Activated CD4-positive, alpha-beta T cell treated with anti-CD3 and anti-CD28 coated beads, Interleukin-2, amount 10 ng/mL, durations not matched to agents 7 days and 5 days (primary cell): ENCODE measurements at regions not wholly inside any gene's neighbourhood (a gene's known extent, or its start where the extent isn't known, plus 50 kb on each side); places are given as distances from the start of the nearest gene placed in this dataset.
A peak's percentile ranks its signal among the peaks of the same experiment; 100 is the strongest.

Source experiments
- CTCF ChIA-PET: fragments of 350-600 bp; sonication (Branson Sonifier 250); formaldehyde crosslinking; loops from one replicate; lab custom pipeline; 2021; ENCODE audit warnings: antibody characterized with exemption; lab: Charles Lee
- POLR2A ChIA-PET: fragments of 350-600 bp; sonication (Branson Sonifier 250); formaldehyde crosslinking; loops from one replicate; lab custom pipeline; 2021; ENCODE audit warnings: antibody characterized with exemption; lab: Charles Lee
- DNase-seq: peaks from one replicate; pipeline ENCODE4 v3.0.0-alpha.2; 2020
- H3K27ac Mint-ChIP-seq: one replicate; pipeline ENCODE4 v1.8.0; 2021; ENCODE audit warnings: mild to moderate bottlenecking, moderate library complexity, mixed read lengths
- H3K27me3 Mint-ChIP-seq: one replicate; pipeline ENCODE4 v1.8.0; 2021; ENCODE audit warnings: mixed read lengths
- H3K36me3 Mint-ChIP-seq: one replicate; pipeline ENCODE4 v1.8.0; 2021; ENCODE audit warnings: low read depth, mixed read lengths
- H3K4me1 Mint-ChIP-seq: one replicate; pipeline ENCODE4 v1.8.0; 2021; ENCODE audit warnings: mixed read lengths
- H3K4me3 Mint-ChIP-seq: one replicate; pipeline ENCODE4 v1.8.0; 2021; ENCODE audit warnings: mild to moderate bottlenecking, moderate library complexity, mixed read lengths
- H3K9me3 Mint-ChIP-seq: one replicate; pipeline ENCODE4 v1.8.0; 2021; ENCODE audit warnings: mixed read lengths

DNA sequence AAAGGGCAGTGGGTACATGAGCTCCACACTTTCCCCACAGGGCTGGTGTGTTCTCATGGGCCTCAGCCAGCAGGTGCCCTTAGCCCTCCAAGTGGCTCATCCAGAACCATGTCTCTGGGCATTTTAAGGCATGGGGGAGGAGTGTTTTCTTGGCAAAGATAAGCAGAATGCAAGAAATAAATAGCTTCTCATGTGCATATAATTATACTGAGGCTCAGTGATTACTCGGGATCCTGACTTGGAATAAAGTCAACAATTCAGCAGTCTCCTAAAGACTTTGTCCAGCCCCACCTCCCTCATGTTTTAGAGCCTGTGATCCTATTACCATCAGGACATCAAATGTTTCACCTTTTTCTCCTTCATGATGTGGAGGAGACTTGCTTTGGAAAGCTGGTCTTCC is 92.7 kb upstream of the COG2 start:
- CTCF ChIA-PET = interaction anchor here (0.7 to 1.9 kb wide), 5 partner anchors 9 to 94 kb away, joined by 3 to 5 read pairs (median 4); no protein-coding TSS in a partner anchor
- H3K36me3 Mint-ChIP-seq = no peaks in the 10 kb centered on the region
- POLR2A ChIA-PET = no interaction called here
- no peak overlapping the region for H3K27ac Mint-ChIP-seq
- peaks cover 11% of the 10 kb centered on the region for H3K27me3 Mint-ChIP-seq
- DNase-seq = no peak
- no peak overlapping the region for H3K4me3 Mint-ChIP-seq
- peaks cover 5% of the 10 kb centered on the region for H3K9me3 Mint-ChIP-seq
- peaks cover 11% of the 10 kb centered on the region for H3K4me1 Mint-ChIP-seq

DNA sequence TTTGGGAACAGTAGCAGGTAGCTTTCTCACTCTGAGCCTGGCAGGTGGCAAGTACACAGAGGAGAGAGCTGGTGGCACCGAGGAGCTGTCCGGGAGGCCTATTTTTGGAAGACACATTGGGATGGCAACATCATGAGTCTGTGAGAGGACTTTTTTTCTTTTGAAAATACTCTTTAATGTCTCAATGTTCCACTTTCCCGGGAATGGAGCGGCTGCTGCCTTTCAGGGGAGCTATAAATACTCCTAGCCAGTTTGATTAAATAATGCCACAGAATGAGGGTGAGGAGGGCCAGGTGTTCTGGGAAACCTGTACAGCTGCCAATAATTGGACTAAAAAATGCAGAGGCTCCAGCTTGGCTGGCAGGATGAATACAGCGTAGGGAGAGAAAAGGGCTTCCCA is 93.3 kb upstream of the COG2 start:
- CTCF ChIA-PET = interaction anchor here (0.7 to 1.9 kb wide), 4 partner anchors 9 to 93 kb away, joined by 3 to 5 read pairs (median 4); no protein-coding TSS in a partner anchor
- peaks cover 5% of the 10 kb centered on the region for H3K9me3 Mint-ChIP-seq
- peaks cover 11% of the 10 kb centered on the region for H3K4me1 Mint-ChIP-seq
- no peak for DNase-seq
- peaks cover 11% of the 10 kb centered on the region for H3K27me3 Mint-ChIP-seq
- POLR2A ChIA-PET = no interaction called here
- H3K27ac Mint-ChIP-seq = no peak overlapping the region
- no peaks in the 10 kb centered on the region for H3K36me3 Mint-ChIP-seq
- no peak overlapping the region for H3K4me3 Mint-ChIP-seq

DNA sequence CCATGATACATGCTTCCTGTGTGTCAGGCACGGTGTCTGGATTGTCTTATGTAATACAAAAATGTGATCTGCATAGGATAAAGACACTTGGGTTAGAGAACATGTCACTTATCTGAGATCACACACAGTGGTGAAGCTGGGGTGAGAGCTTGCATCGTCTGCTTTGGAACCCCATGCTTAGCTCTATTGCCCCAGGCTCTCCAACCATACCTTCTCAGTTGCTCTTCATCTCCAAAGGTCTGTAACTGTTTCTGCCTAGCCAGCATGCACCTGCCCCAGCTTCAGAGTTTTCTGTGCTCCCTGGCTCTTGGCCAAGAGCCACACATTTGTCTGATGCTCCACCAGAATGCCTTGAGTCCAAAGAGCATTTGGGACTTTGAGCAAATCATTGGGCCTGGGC is 93.9 kb upstream of the COG2 start:
- Mint-ChIP-seq H3K36me3 (no peaks in the 10 kb centered on the region), H3K4me3 (no peak overlapping the region), H3K9me3 (peaks cover 5% of the 10 kb centered on the region), H3K27me3 (peaks cover 8% of the 10 kb centered on the region), H3K27ac (no peak overlapping the region), H3K4me1 (peaks cover 11% of the 10 kb centered on the region)
- DNase-seq = no peak
- POLR2A ChIA-PET = no interaction called here
- CTCF ChIA-PET = interaction anchor here (1.2 kb wide), 1 partner anchor 8 kb away, joined by 4 read pairs; no protein-coding TSS in a partner anchor

DNA sequence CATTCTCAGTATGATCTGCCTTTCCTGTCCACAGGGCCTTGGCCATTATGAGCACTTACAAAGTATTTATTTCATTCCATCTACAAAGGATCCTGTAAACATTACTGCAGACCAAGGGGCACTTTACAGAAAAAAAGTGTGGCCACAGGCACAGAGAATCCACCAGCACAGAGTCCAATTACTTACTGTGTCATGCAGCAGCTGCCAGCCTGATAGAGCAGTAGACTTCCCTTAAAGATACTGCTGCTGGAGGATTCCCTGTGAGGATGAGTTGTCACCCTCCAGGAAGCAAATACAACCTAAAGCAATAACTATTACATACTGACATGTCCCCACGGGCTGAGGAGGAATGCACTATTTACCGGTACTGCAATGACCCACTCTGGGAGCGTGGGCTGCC is 97.1 kb upstream of the COG2 start:
- POLR2A ChIA-PET = no interaction called here
- H3K4me1 Mint-ChIP-seq = peaks cover 12% of the 10 kb centered on the region
- DNase-seq = no peak
- H3K9me3 Mint-ChIP-seq = no peaks in the 10 kb centered on the region
- CTCF ChIA-PET = no interaction called here
- H3K36me3 Mint-ChIP-seq = no peaks in the 10 kb centered on the region
- H3K4me3 Mint-ChIP-seq = no peak overlapping the region
- H3K27me3 Mint-ChIP-seq = peaks cover 4% of the 10 kb centered on the region
- H3K27ac Mint-ChIP-seq = no peak overlapping the region

DNA sequence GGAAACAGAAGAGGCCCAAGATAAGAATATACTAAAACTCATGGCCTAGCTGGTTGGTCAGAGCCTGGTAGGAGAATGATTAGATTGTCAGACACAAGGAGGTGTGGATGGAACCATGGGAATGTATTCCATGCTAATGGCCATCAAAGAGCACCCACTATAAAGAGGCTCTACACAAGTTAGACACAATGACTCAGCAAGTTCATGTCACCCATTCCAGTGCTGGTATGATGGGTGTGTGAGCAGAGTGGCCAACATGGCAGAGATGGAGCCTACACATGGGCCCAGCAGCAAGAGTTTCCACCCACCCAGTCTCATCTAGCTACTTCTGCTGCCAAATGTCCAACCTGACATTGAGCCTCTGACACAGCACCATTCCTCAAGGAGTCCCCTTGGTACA is 97.5 kb upstream of the COG2 start:
- Mint-ChIP-seq H3K27me3 (peaks cover 4% of the 10 kb centered on the region), H3K9me3 (no peaks in the 10 kb centered on the region), H3K36me3 (no peaks in the 10 kb centered on the region), H3K27ac (no peak overlapping the region), H3K4me1 (peaks cover 11% of the 10 kb centered on the region), H3K4me3 (no peak overlapping the region)
- CTCF ChIA-PET = no interaction called here
- DNase-seq = no peak
- POLR2A ChIA-PET = no interaction called here

- no peak overlapping the region for H3K27ac Mint-ChIP-seq
- H3K36me3 Mint-ChIP-seq = no peaks in the 10 kb centered on the region
- no peak overlapping the region for H3K4me3 Mint-ChIP-seq
- peaks cover 11% of the 10 kb centered on the region for H3K4me1 Mint-ChIP-seq
- no peak for DNase-seq
- H3K9me3 Mint-ChIP-seq = no peaks in the 10 kb centered on the region
- POLR2A ChIA-PET = no interaction called here
- CTCF ChIA-PET = interaction anchor here (0.5 to 1.1 kb wide), 2 partner anchors 349 to 551 kb away, joined by 3 read pairs; no protein-coding TSS in a partner anchor
- peaks cover 4% of the 10 kb centered on the region for H3K27me3 Mint-ChIP-seq
Measured at GRCh38 chr1:230543085-230543484, 99.2 kb upstream of the COG2 start.

GRCh38 chr1:230542681-230543080 is 99.6 kb upstream of the COG2 start:
- Mint-ChIP-seq H3K27me3 (peaks cover 4% of the 10 kb centered on the region), H3K36me3 (no peaks in the 10 kb centered on the region), H3K4me3 (no peak overlapping the region), H3K4me1 (peaks cover 11% of the 10 kb centered on the region), H3K9me3 (no peaks in the 10 kb centered on the region), H3K27ac (no peak overlapping the region)
- CTCF ChIA-PET = interaction anchor here (0.5 kb wide), 1 partner anchor 551 kb away, joined by 3 read pairs; no protein-coding TSS in a partner anchor
- POLR2A ChIA-PET = no interaction called here
- DNase-seq = no peak

GRCh38 chr1:230542054-230542453 is 100.2 kb upstream of the COG2 start:
- peaks cover 11% of the 10 kb centered on the region for H3K4me1 Mint-ChIP-seq

GRCh38 chr1:230541306-230541705 is 101.0 kb upstream of the COG2 start:
- Mint-ChIP-seq H3K27me3 (peaks cover under 1% of the 10 kb centered on the region), H3K4me1 (peaks cover 11% of the 10 kb centered on the region), H3K4me3 (no peak overlapping the region), H3K9me3 (no peaks in the 10 kb centered on the region), H3K27ac (no peak overlapping the region), H3K36me3 (no peaks in the 10 kb centered on the region)
- ChIA-PET POLR2A (no interaction called here), CTCF (no interaction called here)
- DNase-seq = no peak

More at GRCh38 chr1:230542054-230542453, 100.2 kb upstream of the COG2 start:
- peak; percentile 28 for DNase-seq
- H3K9me3 Mint-ChIP-seq = no peaks in the 10 kb centered on the region
- no peak overlapping the region for H3K4me3 Mint-ChIP-seq
- no peaks in the 10 kb centered on the region for H3K27me3 Mint-ChIP-seq
- ChIA-PET CTCF (no interaction called here), POLR2A (no interaction called here)
- no peaks in the 10 kb centered on the region for H3K36me3 Mint-ChIP-seq
- H3K27ac Mint-ChIP-seq = no peak overlapping the region

GRCh38 chr1:230540421-230541155 is 101.7 kb upstream of the COG2 start:
- no peaks in the 10 kb centered on the region for H3K36me3 Mint-ChIP-seq
- peaks cover 3% of the 10 kb centered on the region for H3K27me3 Mint-ChIP-seq
- H3K27ac Mint-ChIP-seq = no peak overlapping the region
- ChIA-PET CTCF (interaction anchor here (0.9 kb wide), 1 partner anchor 9 kb away, joined by 4 read pairs; no protein-coding TSS in a partner anchor), POLR2A (no interaction called here)
- no peaks in the 10 kb centered on the region for H3K9me3 Mint-ChIP-seq
- H3K4me3 Mint-ChIP-seq = no peak overlapping the region
- H3K4me1 Mint-ChIP-seq = peaks cover 11% of the 10 kb centered on the region
- no peak for DNase-seq

DNA sequence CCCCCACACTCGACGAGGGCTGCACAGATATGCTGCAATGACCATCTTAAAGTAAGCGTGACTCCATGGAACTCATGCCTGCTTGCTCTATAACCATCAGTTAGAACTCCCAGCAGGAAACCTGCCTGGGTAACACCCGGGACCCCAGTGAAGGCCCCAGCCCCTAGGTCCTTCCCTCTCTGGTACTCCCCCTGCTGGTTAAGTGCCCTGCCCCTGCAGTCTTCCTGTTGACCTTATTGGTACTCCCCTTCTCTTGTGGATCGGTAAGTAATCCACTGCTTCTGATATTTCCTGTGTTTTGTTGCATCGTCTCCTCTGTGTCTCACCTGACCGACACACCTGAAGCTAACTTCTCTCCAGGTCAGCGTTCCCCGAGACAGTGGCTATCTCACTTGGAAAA is 104.8 kb upstream of the COG2 start:
- H3K4me1 Mint-ChIP-seq = peaks cover 7% of the 10 kb centered on the region
- H3K27me3 Mint-ChIP-seq = peaks cover 4% of the 10 kb centered on the region
- H3K4me3 Mint-ChIP-seq = no peak overlapping the region
- H3K36me3 Mint-ChIP-seq = no peaks in the 10 kb centered on the region
- peaks cover 5% of the 10 kb centered on the region for H3K9me3 Mint-ChIP-seq
- no peak overlapping the region for H3K27ac Mint-ChIP-seq
- ChIA-PET POLR2A (no interaction called here), CTCF (no interaction called here)
- DNase-seq = no peak

DNA sequence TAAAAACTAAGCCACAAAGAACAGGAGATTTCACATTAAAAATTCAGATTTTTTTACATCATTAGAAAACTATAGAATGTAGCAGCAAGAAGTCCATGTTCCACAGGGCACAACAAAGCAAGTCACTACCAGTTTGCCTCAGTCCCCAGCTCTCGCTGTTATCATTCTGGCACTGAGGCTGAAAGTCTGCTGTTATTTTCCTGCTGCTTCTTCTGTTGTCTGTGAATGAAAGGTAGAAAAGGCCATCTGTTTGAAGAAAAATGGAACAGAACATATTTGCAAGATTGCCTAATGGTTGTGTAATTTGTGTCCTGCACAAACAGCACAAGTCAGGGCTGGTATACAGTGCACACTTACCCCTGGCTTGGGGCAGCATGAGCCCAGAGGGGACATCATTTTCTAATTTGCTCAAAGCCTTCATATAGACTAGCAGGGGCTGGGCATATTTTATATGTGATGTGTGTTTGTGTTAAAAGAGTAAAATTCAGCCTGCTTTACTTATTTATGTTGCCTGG is 105.6 kb upstream of the COG2 start:
- H3K4me3 Mint-ChIP-seq = no peak overlapping the region
- ChIA-PET CTCF (no interaction called here), POLR2A (no interaction called here)
- no peak overlapping the region for H3K27ac Mint-ChIP-seq
- peaks cover 5% of the 10 kb centered on the region for H3K27me3 Mint-ChIP-seq
- DNase-seq = no peak
- peaks cover 5% of the 10 kb centered on the region for H3K9me3 Mint-ChIP-seq
- H3K36me3 Mint-ChIP-seq = no peaks in the 10 kb centered on the region
- H3K4me1 Mint-ChIP-seq = peaks cover under 1% of the 10 kb centered on the region

DNA sequence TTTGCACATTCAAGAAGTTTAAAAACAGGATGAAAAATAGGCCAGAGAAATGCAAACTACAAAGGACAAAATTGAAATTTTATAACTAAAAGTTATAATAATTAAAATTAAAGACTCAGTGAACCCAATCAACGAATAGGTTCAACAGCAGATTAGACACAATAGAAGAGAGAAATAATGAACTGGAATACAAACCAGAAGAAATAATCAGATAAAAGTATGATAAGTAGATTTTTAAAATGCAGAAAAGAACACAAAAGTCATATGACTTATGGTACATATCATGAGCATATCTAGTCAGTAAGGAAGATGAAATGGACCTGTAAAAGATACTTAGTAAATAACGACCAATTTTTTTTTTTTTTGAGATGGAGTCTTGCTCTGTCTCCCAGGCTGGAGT is 108.1 kb upstream of the COG2 start:
- H3K36me3 Mint-ChIP-seq = no peaks in the 10 kb centered on the region
- peaks cover 11% of the 10 kb centered on the region for H3K27me3 Mint-ChIP-seq
- ChIA-PET CTCF (interaction anchor here (0.7 kb wide), 1 partner anchor 399 kb away, joined by 3 read pairs; no protein-coding TSS in a partner anchor), POLR2A (no interaction called here)
- peaks cover 5% of the 10 kb centered on the region for H3K9me3 Mint-ChIP-seq
- no peak overlapping the region for H3K27ac Mint-ChIP-seq
- H3K4me1 Mint-ChIP-seq = no peaks in the 10 kb centered on the region
- no peak overlapping the region for H3K4me3 Mint-ChIP-seq
- DNase-seq = no peak
